CD14-positive monocyte (primary cell): ENCODE measurements at regions not wholly inside any gene's neighbourhood (a gene's known extent, or its start where the extent isn't known, plus 50 kb on each side); places are given as distances from the start of the nearest gene placed in this dataset.

Source experiments
- DNase-seq, 3 donors: peaks; one replicate each; pipeline ENCODE4 v3.0.0-alpha.2; 2011 to 2022
- H2AFZ ChIP-seq: 2 replicates; pipeline ENCODE4 v1.6.0; 2012; ENCODE audit warnings: mild to moderate bottlenecking, low read depth, low read length, inconsistent platforms; ENCODE audit not compliant: insufficient read depth, poor library complexity, severe bottlenecking
- H3K27ac ChIP-seq, 2 donors: 1 replicate in 1 of 2; 2 replicates in 1 of 2; pipeline ENCODE4 v1.5.1; 2012 to 2013; ENCODE audit warnings: low read length in 2 of 2, control low read depth in 1 of 2, inconsistent platforms in 1 of 2, low read depth in 1 of 2, mild to moderate bottlenecking in 1 of 2
- H3K27me3 ChIP-seq, 2 donors: one replicate each; pipeline versions ENCODE4 v1.6.0 to v1.6.1; 2011 to 2013; ENCODE audit warnings: low read length in 2 of 2; ENCODE audit not compliant: control insufficient read depth in 2 of 2, insufficient read depth in 2 of 2
- H3K36me3 ChIP-seq, 2 donors: replicated peaks in 1 of 2; 1 replicate in 1 of 2; 2 replicates in 1 of 2; pipeline versions ENCODE4 v1.5.1 to v1.6.1; 2012 to 2013; ENCODE audit warnings: low read length in 2 of 2, control low read depth in 1 of 2, inconsistent platforms in 1 of 2, mild to moderate bottlenecking in 1 of 2; ENCODE audit not compliant: insufficient read depth in 2 of 2, control insufficient read depth in 1 of 2
- H3K4me1 ChIP-seq, 2 donors: 1 replicate in 1 of 2; 2 replicates in 1 of 2; pipeline versions ENCODE4 v1.5.1 to v1.6.1; 2012 to 2013; ENCODE audit warnings: low read length in 2 of 2, control low read depth in 1 of 2, inconsistent platforms in 1 of 2, mild to moderate bottlenecking in 1 of 2, moderate library complexity in 1 of 2; ENCODE audit not compliant: insufficient read depth in 2 of 2, control insufficient read depth in 1 of 2
- H3K4me2 ChIP-seq: replicated peaks from 2 replicates; pipeline ENCODE3; 2012; ENCODE audit warnings: low read length, moderate library complexity, mild to moderate bottlenecking; ENCODE audit not compliant: poor library complexity, severe bottlenecking; ENCODE audit errors: extremely low read depth
- H3K4me3 ChIP-seq, 3 experiments: fragments of 200-600 bp in 1 of 3; sonication (generic) in 1 of 3; replicated peaks in 1 of 3; 1 replicate in 2 of 3; 2 replicates in 1 of 3; pipeline ENCODE4 v1.5.1; 2011 to 2013; ENCODE audit warnings: low read length in 3 of 3, mild to moderate bottlenecking in 3 of 3, control low read depth in 2 of 3, low read depth in 2 of 3, inconsistent platforms in 1 of 3, moderate library complexity in 1 of 3
- H3K79me2 ChIP-seq: 2 replicates; pipeline ENCODE4 v1.6.0; 2012; ENCODE audit warnings: mild to moderate bottlenecking, control low read depth, inconsistent platforms, low read length, moderate library complexity; ENCODE audit not compliant: insufficient read depth
- H3K9ac ChIP-seq: 2 replicates; pipeline ENCODE4 v1.6.0; 2017; ENCODE audit warnings: low read length, mild to moderate bottlenecking; ENCODE audit not compliant: insufficient read depth, poor library complexity, severe bottlenecking
- H3K9me3 ChIP-seq, 2 donors: replicated peaks in 1 of 2; 1 replicate in 1 of 2; 2 replicates in 1 of 2; pipeline versions ENCODE4 v1.5.1 to v1.6.1; 2012 to 2013; ENCODE audit warnings: low read length in 2 of 2, control low read depth in 1 of 2; ENCODE audit not compliant: control insufficient read depth in 1 of 2, insufficient read depth in 1 of 2
- H4K20me1 ChIP-seq: 2 replicates; pipeline ENCODE4 v1.6.0; 2012; ENCODE audit warnings: mild to moderate bottlenecking, low read length, control low read depth, moderate library complexity; ENCODE audit not compliant: insufficient read depth
- H3K27ac Mint-ChIP-seq, 7 donors: one replicate each; pipeline ENCODE4 v1.8.0; 2020; ENCODE audit warnings: mild to moderate bottlenecking in 7 of 7, mixed read lengths in 7 of 7, moderate library complexity in 6 of 7, inconsistent platforms in 2 of 7
- H3K27me3 Mint-ChIP-seq, 3 donors: one replicate each; pipeline ENCODE4 v1.8.0; 2021 to 2022; ENCODE audit warnings: low read depth in 3 of 3, mild to moderate bottlenecking in 3 of 3, mixed read lengths in 3 of 3, moderate library complexity in 3 of 3, inconsistent platforms in 1 of 3
- H3K36me3 Mint-ChIP-seq, 2 donors: one replicate each; pipeline ENCODE4 v1.8.0; 2020; ENCODE audit warnings: mixed read lengths in 2 of 2, inconsistent platforms in 1 of 2, mild to moderate bottlenecking in 1 of 2
- H3K4me1 Mint-ChIP-seq: one replicate; pipeline ENCODE4 v1.8.0; 2020; ENCODE audit warnings: mild to moderate bottlenecking, mixed read lengths
- H3K4me3 Mint-ChIP-seq, 2 donors: one replicate each; pipeline ENCODE4 v1.8.0; 2020; ENCODE audit warnings: mild to moderate bottlenecking in 2 of 2, mixed read lengths in 2 of 2, moderate library complexity in 1 of 2
- H3K9me3 Mint-ChIP-seq, 7 donors: one replicate each; pipeline ENCODE4 v1.8.0; 2020 to 2022; ENCODE audit warnings: mixed read lengths in 7 of 7, mild to moderate bottlenecking in 6 of 7, moderate library complexity in 6 of 7, inconsistent platforms in 2 of 7
- CTCF ChIP-seq: fragments of 200-600 bp; IDR thresholded peaks from one replicate; pipeline ENCODE4 v1.8.0; 2022; ENCODE audit warnings: antibody characterized with exemption, mild to moderate bottlenecking
- WGBS: methylation state at CpG from one replicate; pipeline ENCODE4 v1.1.5; 2013; ENCODE audit warnings: missing lambda C conversion rate; ENCODE audit not compliant: insufficient coverage; 5-methylcytosine and 5-hydroxymethylcytosine counted together
- intact Hi-C, 2 donors: fragments of 100-400 bp; cut with micrococcal nuclease; formaldehyde crosslinking; loops; one replicate each; pipeline versions ENCODE4 v1.15.0 to v1.15.1; 2023

DNA sequence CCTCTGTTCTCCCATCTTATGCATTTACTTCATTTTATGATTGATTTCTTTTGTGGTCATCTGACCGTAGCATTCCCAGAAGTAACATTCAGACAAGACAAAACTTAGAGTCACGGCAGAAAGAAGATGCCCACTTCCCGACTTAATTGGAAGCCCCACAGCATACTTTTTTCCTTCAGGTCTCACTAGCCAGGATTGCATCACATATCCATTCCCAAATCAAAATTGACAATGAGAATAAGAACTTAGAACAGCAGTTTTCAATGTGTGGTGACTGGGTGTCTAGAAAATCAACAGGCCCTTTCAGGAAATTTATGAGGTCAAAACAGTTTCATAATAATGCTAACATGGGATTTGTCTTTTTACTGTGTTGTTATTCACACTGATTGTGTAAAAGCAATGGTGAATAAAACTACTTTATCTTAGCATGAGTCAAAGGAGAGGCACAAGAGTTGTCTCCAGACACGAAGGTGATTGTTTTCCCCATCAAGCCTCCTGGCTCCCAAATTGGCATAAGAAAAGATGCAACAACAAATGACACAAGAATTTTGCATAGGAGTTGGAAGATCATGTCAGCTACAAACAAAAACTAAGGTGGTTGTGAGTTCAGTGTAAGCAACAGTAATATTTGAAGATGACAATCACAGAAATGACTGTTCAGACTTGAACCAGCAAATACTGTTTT lies 493.9 kb downstream of the HTR7 start:
- H3K4me2 ChIP-seq: no peak overlapping the region
- H3K9ac ChIP-seq: no peak overlapping the region
- no peak overlapping the region for H3K4me3 ChIP-seq
- DNase-seq: no peak
- no peaks in the 10 kb centered on the region for H3K79me2 ChIP-seq
- H2AFZ ChIP-seq: no peak overlapping the region
- intact Hi-C loops: no loop called here
- H3K4me1 Mint-ChIP-seq: no peaks in the 10 kb centered on the region
- H3K9me3 Mint-ChIP-seq: peaks cover 0 to 7% (median 2%) of the 10 kb centered on the region in 7 donors
- H3K27me3 Mint-ChIP-seq: peaks cover 0 to 2% (median 0%) of the 10 kb centered on the region in 3 donors
- H3K36me3 ChIP-seq: no peaks in the 10 kb centered on the region
- H3K36me3 Mint-ChIP-seq: no peaks in the 10 kb centered on the region
- no peak overlapping the region for H3K27ac ChIP-seq
- no peaks in the 10 kb centered on the region for H3K9me3 ChIP-seq
- no peaks in the 10 kb centered on the region for H4K20me1 ChIP-seq
- H3K27me3 ChIP-seq: no peaks in the 10 kb centered on the region
- H3K27ac Mint-ChIP-seq: no peak overlapping the region
- no CpG with 5 or more reads among the region's 4 CpGs for whole genome bisulfite sequencing
- no peaks in the 10 kb centered on the region for H3K4me1 ChIP-seq
- no peak for TF ChIP-seq CTCF
- H3K4me3 Mint-ChIP-seq: no peak overlapping the region

GRCh38 chr10:90372451-90372850 lies 485.4 kb downstream of the HTR7 start:
- no peaks in the 10 kb centered on the region for H3K4me1 Mint-ChIP-seq
- H2AFZ ChIP-seq: no peak overlapping the region
- no peak overlapping the region for H3K4me3 Mint-ChIP-seq
- DNase-seq: no peak
- no peaks in the 10 kb centered on the region for H4K20me1 ChIP-seq
- no peaks in the 10 kb centered on the region for H3K36me3 ChIP-seq
- WGBS: no CpG with 5 or more reads among the region's 2 CpGs
- no peaks in the 10 kb centered on the region for H3K4me1 ChIP-seq
- H3K27ac Mint-ChIP-seq: no peak overlapping the region
- no peaks in the 10 kb centered on the region for H3K27me3 Mint-ChIP-seq
- H3K4me3 ChIP-seq: no peak overlapping the region
- H3K27me3 ChIP-seq: no peaks in the 10 kb centered on the region
- no peak overlapping the region for H3K9ac ChIP-seq
- H3K9me3 Mint-ChIP-seq: peaks cover 0 to 11% (median 5%) of the 10 kb centered on the region in 7 donors
- intact Hi-C loops: no loop called here
- H3K79me2 ChIP-seq: no peaks in the 10 kb centered on the region
- H3K36me3 Mint-ChIP-seq: no peaks in the 10 kb centered on the region
- H3K27ac ChIP-seq: no peak overlapping the region
- peaks cover 6 to 8% of the 10 kb centered on the region in 2 donors for H3K9me3 ChIP-seq
- TF ChIP-seq CTCF: no peak
- no peak overlapping the region for H3K4me2 ChIP-seq
